ENCODE measurements at regions not wholly inside any gene's neighbourhood (a gene's known extent, or its start where the extent isn't known, plus 50 kb on each side); places are given as distances from the start of the nearest gene placed in this dataset.
"Not testable (repeated sequence)": the region's sequence is repeated elsewhere in the genome, so short reads cannot be mapped to it uniquely, and the experiment has no call there.

- Histone ChIP-seq H3K27me3 (no peaks in the 10 kb centered on the region), H3K4me1 (no peaks in the 10 kb centered on the region), H3K4me3 (no peak overlapping the region), H3K36me3 (no peaks in the 10 kb centered on the region), H3K27ac (no peak overlapping the region), H3K9me3 (peaks cover 0 to 23% (median 6%) of the 10 kb centered on the region in 12 donors)
- intact Hi-C loops (cut with DNase I), result no loop called here
- ATAC-seq (no peak), DNase-seq (no peak)
- TF ChIP-seq CTCF (IDR thresholded peaks at IDR 0.05) (no peak), POLR2A (IDR thresholded peaks at IDR 0.05) (no peak)
- WGBS, 4 donors, result 73 to 88% (median 76%) methylated on average over 2 of the region's 2 CpGs
Measured at GRCh38 chr1:73273886-73274285, 924.1 kb downstream of the LRRIQ3 start.

- peaks cover 0 to 69% (median 27%) of the 10 kb centered on the region in 12 donors for H3K9me3 ChIP-seq
- intact Hi-C loops (cut with DNase I); ATAC-seq; H3K4me1 ChIP-seq; DNase-seq; H3K27ac ChIP-seq; H3K4me3 ChIP-seq; H3K27me3 ChIP-seq; H3K36me3 ChIP-seq: not testable (repeated sequence)
Measured at GRCh38 chr1:73245196-73245595, 952.8 kb downstream of the LRRIQ3 start.

- 38 to 58% (median 44%) methylated on average over 2 of the region's 2 CpGs for WGBS, 4 donors
- ATAC-seq, result no peak
- no peak for DNase-seq
- Histone ChIP-seq H3K27ac (no peak overlapping the region), H3K36me3 (no peaks in the 10 kb centered on the region), H3K9me3 (peaks cover 0 to 20% (median 0%) of the 10 kb centered on the region in 12 donors), H3K4me1 (no peaks in the 10 kb centered on the region), H3K27me3 (no peaks in the 10 kb centered on the region), H3K4me3 (no peak overlapping the region)
- intact Hi-C loops (cut with DNase I), result no loop called here
- TF ChIP-seq POLR2A (IDR thresholded peaks at IDR 0.05) (no peak), CTCF (IDR thresholded peaks at IDR 0.05) (no peak)
Measured at GRCh38 chr1:73218995-73219546, 936.7 kb upstream of the NEGR1 start.

- WGBS, 4 donors, result 66 to 72% (median 67%) methylated on average over 5 of the region's 5 CpGs
- no peaks in the 10 kb centered on the region for H3K4me1 ChIP-seq
- H3K9me3 ChIP-seq, result peaks cover 0 to 16% (median 0%) of the 10 kb centered on the region in 12 donors
- ATAC-seq, result no peak
- no peaks in the 10 kb centered on the region for H3K27me3 ChIP-seq
- H3K4me3 ChIP-seq, result no peak overlapping the region
- intact Hi-C loops (cut with DNase I), result no loop called here
- H3K36me3 ChIP-seq, result no peaks in the 10 kb centered on the region
- no peak overlapping the region for H3K27ac ChIP-seq
- no peak for DNase-seq
- TF ChIP-seq POLR2A (IDR thresholded peaks at IDR 0.05), result no peak
- TF ChIP-seq CTCF (IDR thresholded peaks at IDR 0.05), result no peak
Measured at GRCh38 chr1:73205294-73205973, 923.1 kb upstream of the NEGR1 start.

- intact Hi-C loops (cut with DNase I), result no loop called here
- TF ChIP-seq POLR2A (IDR thresholded peaks at IDR 0.05) (no peak), CTCF (IDR thresholded peaks at IDR 0.05) (no peak)
- H3K27me3 ChIP-seq, result no peaks in the 10 kb centered on the region
- no peak overlapping the region for H3K27ac ChIP-seq
- WGBS, 4 donors, result 98 to 100% (median 98%) methylated on average over 1 of the region's 1 CpG
- H3K9me3 ChIP-seq, result peaks cover 0 to 10% (median 0%) of the 10 kb centered on the region in 12 donors
- ATAC-seq (no peak), DNase-seq (no peak)
- no peak overlapping the region for H3K4me3 ChIP-seq
- H3K4me1 ChIP-seq, result no peaks in the 10 kb centered on the region
- no peaks in the 10 kb centered on the region for H3K36me3 ChIP-seq
Measured at GRCh38 chr1:73197972-73198371, 915.6 kb upstream of the NEGR1 start.

Measured in heart left ventricle (tissue), 16 donors.